HG02852 (cell line): ENCODE measurements at regions not wholly inside any gene's neighbourhood (a gene's known extent, or its start where the extent isn't known, plus 50 kb on each side); places are given as distances from the start of the nearest gene placed in this dataset.

Experiments
- ATAC-seq: cut with Tn5 transposase; IDR thresholded peaks from one replicate; pipeline ENCODE4 v1.9.1; 2021; ENCODE audit warnings: mild to moderate bottlenecking, moderate library complexity; ENCODE audit not compliant: unreplicated experiment

- ATAC-seq = no peak
These were observed 245.0 kb downstream of the ATP23 start for GRCh38 chr12:58186401-58186800.

GRCh38 chr12:58186914-58187313, 245.5 kb downstream of the ATP23 start:
- ATAC-seq = no peak

- no peak for ATAC-seq
These were observed 247.7 kb downstream of the ATP23 start for GRCh38 chr12:58189030-58189429.

- no peak for ATAC-seq
These were observed 248.5 kb downstream of the ATP23 start for GRCh38 chr12:58189893-58190292.

GRCh38 chr12:58190618-58191017, 249.3 kb downstream of the ATP23 start:
- no peak for ATAC-seq

GRCh38 chr12:58196971-58197370, 255.6 kb downstream of the ATP23 start:
- no peak for ATAC-seq

GRCh38 chr12:58202933-58203718, 261.8 kb downstream of the ATP23 start:
- ATAC-seq = no peak

- ATAC-seq = no peak
These were observed 262.7 kb downstream of the ATP23 start for GRCh38 chr12:58204071-58204470.

GRCh38 chr12:58206876-58207275, 265.5 kb downstream of the ATP23 start:
- no peak for ATAC-seq

- no peak for ATAC-seq
These were observed 269.8 kb downstream of the ATP23 start for GRCh38 chr12:58211211-58211610.

GRCh38 chr12:58217130-58217529, 275.8 kb downstream of the ATP23 start:
- ATAC-seq = no peak

GRCh38 chr12:58224536-58225105, 283.3 kb downstream of the ATP23 start:
- no peak for ATAC-seq

- no peak for ATAC-seq
These were observed 284.0 kb downstream of the ATP23 start for GRCh38 chr12:58225203-58225877.

GRCh38 chr12:58233886-58234285, 292.5 kb downstream of the ATP23 start:
- no peak for ATAC-seq

GRCh38 chr12:58238411-58238810, 297.0 kb downstream of the ATP23 start:
- no peak for ATAC-seq

- ATAC-seq = no peak
These were observed 299.7 kb downstream of the ATP23 start for GRCh38 chr12:58241099-58241498.

- no peak for ATAC-seq
These were observed 301.6 kb downstream of the ATP23 start for GRCh38 chr12:58242796-58243630.

GRCh38 chr12:58247633-58248032, 306.3 kb downstream of the ATP23 start:
- ATAC-seq = no peak

- ATAC-seq = no peak
These were observed 307.2 kb downstream of the ATP23 start for GRCh38 chr12:58248599-58248998.

GRCh38 chr12:58249610-58250009, 308.2 kb downstream of the ATP23 start:
- ATAC-seq = no peak

GRCh38 chr12:58250077-58250476, 308.7 kb downstream of the ATP23 start:
- ATAC-seq = no peak
